OCI-LY7 (cell line): ENCODE measurements at regions not wholly inside any gene's neighbourhood (a gene's known extent, or its start where the extent isn't known, plus 50 kb on each side); places are given as distances from the start of the nearest gene placed in this dataset.

Source experiments
- CTCF ChIP-seq: fragments of 200-600 bp; sonication (generic); conservative IDR thresholded peaks from 2 replicates; pipeline ENCODE4 v1.5.1; 2014; ENCODE audit warnings: mild to moderate bottlenecking, antibody characterized with exemption, low read length, moderate library complexity, mixed read lengths
- EZH2phosphoT487 ChIP-seq: fragments of 200-600 bp; sonication (generic); IDR thresholded peaks from 2 replicates; pipeline ENCODE4 v1.6.1; 2018; ENCODE audit warnings: low read depth, borderline replicate concordance, mild to moderate bottlenecking, mixed run types, antibody characterized with exemption, low read length, moderate library complexity, mixed read lengths

- TF ChIP-seq CTCF (no peak), EZH2phosphoT487 (no peak)
These were observed 556.6 kb downstream of the NLGN4X start for GRCh38 chrX:5672099-5672498.
